ENCODE measurements at regions not wholly inside any gene's neighbourhood (a gene's known extent, or its start where the extent isn't known, plus 50 kb on each side); places are given as distances from the start of the nearest gene placed in this dataset.

DNA sequence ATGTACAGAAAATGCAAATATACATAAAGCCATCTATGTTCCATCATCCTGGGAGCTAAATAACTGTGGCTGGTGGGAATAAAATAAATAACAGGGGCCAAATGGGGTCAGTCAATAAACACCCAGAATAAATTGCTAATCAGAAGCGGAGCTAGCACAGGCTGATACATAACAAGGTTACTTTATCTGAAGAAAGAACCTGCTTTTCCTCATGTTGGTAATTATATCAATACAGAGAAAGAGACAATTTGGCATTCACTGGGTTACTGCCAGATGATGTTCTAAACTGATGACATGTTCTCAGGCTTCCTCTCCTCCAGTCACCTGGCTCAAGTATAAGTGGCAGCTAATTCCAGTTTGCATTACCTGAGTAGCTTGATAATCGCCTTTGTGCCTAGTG, 144.9 kb upstream of the CD180 start:
- no peak overlapping the region for H3K18ac ChIP-seq (ENCODE audit: insufficient read length, low read depth, low read length)
- no peak overlapping the region for H2BK120ac ChIP-seq (ENCODE audit: low read depth, low read length, poor library complexity, severe bottlenecking)
- no peak overlapping the region for H3K27ac Mint-ChIP-seq
- no peaks in the 10 kb centered on the region; the same call in 1 of the 2 replicates for H3K27me3 Mint-ChIP-seq (ENCODE audit: low read depth)
- H3K14ac ChIP-seq (ENCODE audit: insufficient read depth, low read length) = no peak overlapping the region
- H3T11ph ChIP-seq (ENCODE audit: low read length) = no peak overlapping the region
- WGBS (ENCODE audit: extremely low coverage, insufficient read length, low lambda C conversion rate) = no CpG with 5 or more reads among the region's 2 CpGs
- H4K91ac ChIP-seq (ENCODE audit: insufficient read length, low read depth, low read length) = no peak overlapping the region
- H2AK5ac ChIP-seq (ENCODE audit: insufficient read length, low read length) = no peak overlapping the region
- H4K20me1 ChIP-seq (ENCODE audit: control insufficient read depth, insufficient read depth, insufficient read length) = no peaks in the 10 kb centered on the region
- TF ChIP-seq, protein P1, sequence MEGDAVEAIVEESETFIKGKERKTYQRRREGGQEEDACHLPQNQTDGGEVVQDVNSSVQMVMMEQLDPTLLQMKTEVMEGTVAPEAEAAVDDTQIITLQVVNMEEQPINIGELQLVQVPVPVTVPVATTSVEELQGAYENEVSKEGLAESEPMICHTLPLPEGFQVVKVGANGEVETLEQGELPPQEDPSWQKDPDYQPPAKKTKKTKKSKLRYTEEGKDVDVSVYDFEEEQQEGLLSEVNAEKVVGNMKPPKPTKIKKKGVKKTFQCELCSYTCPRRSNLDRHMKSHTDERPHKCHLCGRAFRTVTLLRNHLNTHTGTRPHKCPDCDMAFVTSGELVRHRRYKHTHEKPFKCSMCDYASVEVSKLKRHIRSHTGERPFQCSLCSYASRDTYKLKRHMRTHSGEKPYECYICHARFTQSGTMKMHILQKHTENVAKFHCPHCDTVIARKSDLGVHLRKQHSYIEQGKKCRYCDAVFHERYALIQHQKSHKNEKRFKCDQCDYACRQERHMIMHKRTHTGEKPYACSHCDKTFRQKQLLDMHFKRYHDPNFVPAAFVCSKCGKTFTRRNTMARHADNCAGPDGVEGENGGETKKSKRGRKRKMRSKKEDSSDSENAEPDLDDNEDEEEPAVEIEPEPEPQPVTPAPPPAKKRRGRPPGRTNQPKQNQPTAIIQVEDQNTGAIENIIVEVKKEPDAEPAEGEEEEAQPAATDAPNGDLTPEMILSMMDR (conservative IDR thresholded peaks at IDR 0.05) = no peak
- H3K4ac ChIP-seq (ENCODE audit: low read depth, low read length) = no peak overlapping the region
- H3K4me1 Mint-ChIP-seq = peaks cover 10 to 14% of the 10 kb centered on the region in 2 experiments
- H2BK15ac ChIP-seq (ENCODE audit: low read depth, low read length) = no peak overlapping the region
- no peak overlapping the region for H4K8ac ChIP-seq (replicated peaks; ENCODE audit: insufficient read length, low read depth, low read length)
- no peak overlapping the region for H3K56ac ChIP-seq (ENCODE audit: insufficient read length, low read depth, low read length)
- H3K27me3 ChIP-seq (ENCODE audit: insufficient read depth, low read length) = no peaks in the 10 kb centered on the region
- H2BK5ac ChIP-seq (ENCODE audit: insufficient read length, low read length) = no peak overlapping the region
- peaks cover 14 to 22% of the 10 kb centered on the region in 2 experiments for H3K9me3 Mint-ChIP-seq
- no peak overlapping the region for H2AFZ ChIP-seq (ENCODE audit: low read length)
- H3K36me3 Mint-ChIP-seq (ENCODE audit: insufficient read depth in 1 of 3, low read depth in 3 of 3) = peaks cover 2 to 26% (median 15%) of the 10 kb centered on the region in 3 experiments; a peak in 5 of 7 replicates
- H4K5ac ChIP-seq (ENCODE audit: insufficient read length, low read depth, low read length) = no peak overlapping the region
- no peaks in the 10 kb centered on the region for H3K23me2 ChIP-seq (ENCODE audit: insufficient read length, low read depth, low read length, poor library complexity, severe bottlenecking)
- H3K4me1 ChIP-seq (ENCODE audit: insufficient read depth, low read length) = no peaks in the 10 kb centered on the region
- no peaks in the 10 kb centered on the region for H3K79me2 ChIP-seq (ENCODE audit: insufficient read depth, low read length)
- H3K4me3 Mint-ChIP-seq = no peak overlapping the region
- H3K9me3 ChIP-seq (ENCODE audit: control insufficient read depth, low read depth, low read length) = peaks cover 6% of the 10 kb centered on the region
- H3K9ac ChIP-seq (ENCODE audit: extremely low read depth, insufficient read length, low read length) = no peak overlapping the region
- no peak for DNase-seq
- H2BK12ac ChIP-seq (ENCODE audit: insufficient read length, low read depth, low read length) = no peak overlapping the region
- no peaks in the 10 kb centered on the region for H3K79me1 ChIP-seq (ENCODE audit: insufficient read depth, low read depth, low read length, poor library complexity, severe bottlenecking)
- H2BK20ac ChIP-seq (ENCODE audit: low read depth, low read length, poor library complexity, severe bottlenecking) = no peak overlapping the region
- H3K4me2 ChIP-seq (ENCODE audit: insufficient read depth, insufficient read length, low read length) = no peak overlapping the region
- H3K27ac ChIP-seq (ENCODE audit: insufficient read length, low read depth, low read length) = no peak overlapping the region
- H3K23ac ChIP-seq (ENCODE audit: insufficient read length, low read depth, low read length) = no peak overlapping the region
